ENCODE measurements at regions not wholly inside any gene's neighbourhood (a gene's known extent, or its start where the extent isn't known, plus 50 kb on each side); places are given as distances from the start of the nearest gene placed in this dataset.
"Not testable (repeated sequence)": the region's sequence is repeated elsewhere in the genome, so short reads cannot be mapped to it uniquely, and the experiment has no call there.

DNA sequence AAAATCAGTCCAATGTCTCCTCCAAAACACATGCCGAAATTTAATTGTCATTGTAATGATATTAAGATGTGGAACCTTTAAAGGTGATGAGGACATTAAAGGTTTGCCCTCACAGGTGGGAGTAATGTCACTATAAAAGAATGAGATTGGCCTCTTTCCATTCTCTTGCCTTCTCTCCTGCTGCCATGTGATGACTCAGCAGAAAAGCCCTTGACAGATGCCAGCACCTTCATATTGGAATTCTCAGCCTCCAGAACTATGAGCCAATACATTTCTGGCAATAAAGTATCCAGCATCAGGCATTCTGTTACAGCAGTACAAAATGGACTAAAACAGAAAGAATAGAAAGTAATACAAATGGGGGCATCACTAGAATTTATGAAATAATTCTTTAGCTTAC, 609.7 kb downstream of the SLC16A7 start:
- DNase-seq (ENCODE audit: low spot score) = no peak
- in situ Hi-C loops (cut with MboI; ENCODE audit: low sequenced_read_pairs, unreplicated experiment) = no loop called here
- TF ChIP-seq, protein P1, sequence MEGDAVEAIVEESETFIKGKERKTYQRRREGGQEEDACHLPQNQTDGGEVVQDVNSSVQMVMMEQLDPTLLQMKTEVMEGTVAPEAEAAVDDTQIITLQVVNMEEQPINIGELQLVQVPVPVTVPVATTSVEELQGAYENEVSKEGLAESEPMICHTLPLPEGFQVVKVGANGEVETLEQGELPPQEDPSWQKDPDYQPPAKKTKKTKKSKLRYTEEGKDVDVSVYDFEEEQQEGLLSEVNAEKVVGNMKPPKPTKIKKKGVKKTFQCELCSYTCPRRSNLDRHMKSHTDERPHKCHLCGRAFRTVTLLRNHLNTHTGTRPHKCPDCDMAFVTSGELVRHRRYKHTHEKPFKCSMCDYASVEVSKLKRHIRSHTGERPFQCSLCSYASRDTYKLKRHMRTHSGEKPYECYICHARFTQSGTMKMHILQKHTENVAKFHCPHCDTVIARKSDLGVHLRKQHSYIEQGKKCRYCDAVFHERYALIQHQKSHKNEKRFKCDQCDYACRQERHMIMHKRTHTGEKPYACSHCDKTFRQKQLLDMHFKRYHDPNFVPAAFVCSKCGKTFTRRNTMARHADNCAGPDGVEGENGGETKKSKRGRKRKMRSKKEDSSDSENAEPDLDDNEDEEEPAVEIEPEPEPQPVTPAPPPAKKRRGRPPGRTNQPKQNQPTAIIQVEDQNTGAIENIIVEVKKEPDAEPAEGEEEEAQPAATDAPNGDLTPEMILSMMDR (IDR thresholded peaks at IDR 0.05; ENCODE audit: borderline replicate concordance, control extremely low read depth, extremely low read depth, insufficient read depth, missing control alignments) = no peak

DNA sequence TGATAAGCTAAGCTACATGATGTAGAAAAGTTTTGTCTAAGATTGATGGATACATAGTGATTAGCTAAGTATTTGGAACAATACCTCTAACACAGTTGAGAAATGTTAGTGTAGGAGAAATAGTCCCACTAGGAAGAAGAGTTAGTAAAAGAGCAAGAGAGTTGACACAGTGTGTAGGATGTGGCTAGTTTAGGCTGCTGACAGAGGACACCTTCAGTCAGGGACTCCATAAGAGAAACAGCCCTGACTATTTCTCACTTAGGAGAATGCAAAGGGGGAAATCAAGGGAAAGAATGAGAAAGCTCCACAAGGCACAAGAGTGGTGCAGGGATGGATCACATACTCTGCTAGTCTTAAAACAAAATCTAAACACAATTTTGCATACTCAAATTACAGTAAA, 613.7 kb downstream of the SLC16A7 start:
- TF ChIP-seq, protein P1 (IDR thresholded peaks at IDR 0.05; ENCODE audit: borderline replicate concordance, control extremely low read depth, extremely low read depth, insufficient read depth, missing control alignments) = no peak
- in situ Hi-C loops (cut with MboI; ENCODE audit: low sequenced_read_pairs, unreplicated experiment) = no loop called here
- DNase-seq (ENCODE audit: low spot score) = no peak

DNA sequence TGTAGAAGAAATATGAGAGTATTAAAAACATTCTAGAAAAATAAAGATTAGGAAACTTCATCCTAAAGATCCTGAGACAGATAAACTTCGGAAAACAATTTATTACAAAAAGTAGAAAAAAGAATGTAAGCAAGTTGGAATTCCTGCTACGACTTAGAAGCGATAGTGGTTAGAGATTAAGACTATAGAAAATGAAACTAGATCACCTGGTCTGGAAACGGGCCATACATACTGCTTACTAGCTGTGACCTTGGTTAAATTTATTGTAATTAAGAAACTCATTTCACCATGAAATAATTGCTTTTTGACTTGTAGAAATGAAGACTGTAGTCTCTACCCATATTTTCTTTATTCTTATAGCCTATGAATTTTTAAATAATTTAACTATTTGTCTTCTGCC, 614.1 kb downstream of the SLC16A7 start:
- TF ChIP-seq, protein P1 (IDR thresholded peaks at IDR 0.05; ENCODE audit: borderline replicate concordance, control extremely low read depth, extremely low read depth, insufficient read depth, missing control alignments) = no peak
- in situ Hi-C loops (cut with MboI; ENCODE audit: low sequenced_read_pairs, unreplicated experiment) = no loop called here

DNA sequence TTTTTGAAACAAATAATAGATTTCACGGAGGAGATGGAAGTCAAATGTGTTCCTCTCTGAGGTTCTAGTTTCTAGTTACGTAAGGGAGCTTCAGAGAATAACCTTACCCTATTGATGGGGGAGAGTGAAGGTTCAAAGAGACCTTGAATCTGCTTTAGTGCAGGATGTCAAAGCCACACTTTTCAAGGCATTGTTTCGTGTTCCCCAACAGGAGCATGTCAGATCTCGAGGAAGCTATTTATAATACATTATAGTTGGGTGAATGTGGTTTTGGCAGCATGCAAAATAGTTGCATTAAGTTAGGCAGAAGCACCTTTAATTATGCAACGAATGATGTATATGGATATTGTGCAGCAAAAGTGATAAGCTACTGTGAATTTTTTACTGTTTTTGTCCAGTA, 614.9 kb downstream of the SLC16A7 start:
- TF ChIP-seq, protein P1 (IDR thresholded peaks at IDR 0.05; ENCODE audit: borderline replicate concordance, control extremely low read depth, extremely low read depth, insufficient read depth, missing control alignments) = no peak

More for the DNA sequence above, 614.1 kb downstream of the SLC16A7 start:
- DNase-seq (ENCODE audit: low spot score) = no peak

DNA sequence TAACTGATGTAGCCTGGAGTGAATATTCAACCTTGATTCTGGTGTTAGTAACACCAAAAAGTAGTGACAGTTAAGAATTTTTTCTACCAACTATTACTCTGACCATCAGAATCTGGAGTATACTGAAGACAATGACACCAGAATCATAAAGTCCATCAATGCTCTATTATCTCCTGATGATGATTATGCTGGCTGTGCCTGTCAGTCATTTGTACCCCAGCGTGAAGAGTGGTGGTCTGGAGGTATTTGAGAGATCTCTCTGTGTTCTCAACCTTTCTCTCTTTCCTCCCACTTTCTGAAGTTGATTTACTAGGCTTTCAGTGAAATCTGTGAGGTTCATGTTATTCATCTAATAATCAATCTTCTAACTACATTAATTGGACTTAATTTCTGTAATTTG, 615.4 kb downstream of the SLC16A7 start:
- DNase-seq (ENCODE audit: low spot score) = no peak
- in situ Hi-C loops (cut with MboI; ENCODE audit: low sequenced_read_pairs, unreplicated experiment) = no loop called here
- TF ChIP-seq, protein P1 (IDR thresholded peaks at IDR 0.05; ENCODE audit: borderline replicate concordance, control extremely low read depth, extremely low read depth, insufficient read depth, missing control alignments) = no peak

More for the DNA sequence above, 614.9 kb downstream of the SLC16A7 start:
- no peak for DNase-seq (ENCODE audit: low spot score)
- in situ Hi-C loops (cut with MboI; ENCODE audit: low sequenced_read_pairs, unreplicated experiment) = no loop called here

DNA sequence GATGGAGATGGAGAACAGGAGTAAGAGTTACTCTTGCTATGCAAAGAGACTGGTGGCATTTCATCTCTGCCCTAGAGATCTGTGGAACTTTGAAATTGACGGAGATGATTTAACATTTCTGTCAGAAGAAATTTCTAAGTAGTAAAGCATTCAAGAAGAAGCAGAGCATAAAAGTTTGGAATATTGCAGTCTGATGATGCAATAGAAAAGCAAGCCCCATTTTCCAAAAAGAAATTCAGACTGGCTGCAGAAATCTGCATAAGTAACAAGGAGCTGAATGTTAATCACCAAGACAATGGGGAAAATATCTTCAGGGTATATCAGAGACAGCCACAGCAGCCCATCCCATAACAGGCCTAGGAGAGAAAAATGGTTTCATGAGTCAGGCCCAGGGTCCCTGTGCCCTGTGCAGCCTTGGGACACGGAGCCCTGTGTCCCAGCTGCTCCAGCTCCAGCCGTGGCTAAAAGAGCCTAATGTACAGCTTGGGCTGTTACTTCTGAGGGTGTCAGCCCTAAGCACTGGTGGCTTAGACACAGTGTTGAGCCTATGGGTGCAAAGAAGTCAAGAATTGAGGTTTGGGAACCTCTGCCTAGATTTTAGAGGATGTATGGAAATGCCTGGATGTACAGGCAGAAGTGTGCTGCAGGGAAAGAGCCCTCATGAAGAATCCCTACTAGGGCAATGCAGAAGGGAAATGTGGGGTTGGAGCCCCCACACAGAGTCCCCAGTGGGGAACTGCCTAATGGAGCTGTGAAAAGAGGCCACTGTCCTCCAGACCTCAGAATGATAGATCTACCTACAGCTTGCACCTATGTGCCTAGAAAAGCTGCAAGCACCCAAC, 616.6 kb downstream of the SLC16A7 start:
- in situ Hi-C loops (cut with MboI; ENCODE audit: low sequenced_read_pairs, unreplicated experiment) = no loop called here
- DNase-seq (ENCODE audit: low spot score) = no peak
- TF ChIP-seq, protein P1 (IDR thresholded peaks at IDR 0.05; ENCODE audit: borderline replicate concordance, control extremely low read depth, extremely low read depth, insufficient read depth, missing control alignments) = no peak

DNA sequence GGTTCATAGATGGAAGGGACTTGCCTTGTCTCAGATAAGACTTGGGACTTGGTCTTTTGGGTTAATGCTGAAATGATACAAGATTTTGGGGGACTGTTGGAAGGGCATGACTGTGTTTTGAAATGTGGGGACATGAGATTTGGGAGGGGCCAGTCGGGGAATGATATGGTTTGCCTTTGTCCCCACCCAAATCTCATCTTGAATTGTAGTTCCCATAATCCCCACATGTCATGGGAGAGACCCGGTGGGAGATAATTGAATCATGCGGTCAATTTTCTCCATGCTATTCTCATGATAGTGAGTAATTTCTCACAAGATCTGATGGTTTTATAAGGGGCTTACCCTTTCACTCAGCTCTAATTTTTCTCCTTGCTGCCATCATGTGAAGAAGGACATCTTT, 617.4 kb downstream of the SLC16A7 start:
- DNase-seq (ENCODE audit: low spot score); in situ Hi-C loops (cut with MboI; ENCODE audit: low sequenced_read_pairs, unreplicated experiment): not testable (repeated sequence)

Measured in GM13976 (cell line).